SK-N-SH (cell line): ENCODE measurements at regions not wholly inside any gene's neighbourhood (a gene's known extent, or its start where the extent isn't known, plus 50 kb on each side); places are given as distances from the start of the nearest gene placed in this dataset.

ENCODE experiments used
- CTCF ChIA-PET: fragments of 300-600, 350-600 bp; formaldehyde crosslinking; extraction: SDS; loops from one replicate; lab custom pipeline; 2021; lab: Yijun Ruan, JAX
- POLR2A ChIA-PET: fragments of 350-600 bp; sonication (Branson Sonifier 250); formaldehyde crosslinking; extraction: SDS; loops from one replicate; lab custom pipeline; 2020; ENCODE audit warnings: antibody characterized with exemption, inconsistent platforms; lab: Yijun Ruan, JAX
- DNase-seq: peaks from one replicate; pipeline ENCODE4 v3.0.0; 2012
- H2AFZ ChIP-seq: fragments of 200-600 bp; sonication (generic); 2 replicates; pipeline ENCODE4 v1.8.1; 2016; ENCODE audit warnings: antibody characterized with exemption, mild to moderate bottlenecking, low read depth
- H3F3A ChIP-seq: fragments of 200-600 bp; sonication (generic); replicated peaks from 2 replicates; pipeline ENCODE3; 2016; ENCODE audit warnings: antibody characterized with exemption, mild to moderate bottlenecking; ENCODE audit not compliant: insufficient read depth
- H3K27ac ChIP-seq, 2 experiments: fragments of 200-500 bp in 1 of 2; fragments of 200-600 bp in 1 of 2; sonication (Bioruptor generic) in 1 of 2; sonication (generic), shearing (Covaris generic) in 1 of 2; 2 replicates each; pipeline versions ENCODE4 v1.5.1 to v1.6.1; 2014 to 2016; ENCODE audit warnings: low read depth in 2 of 2, inconsistent platforms in 1 of 2, low read length in 1 of 2, mild to moderate bottlenecking in 1 of 2, mixed read lengths in 1 of 2
- H3K27me3 ChIP-seq: fragments of 200-600 bp; sonication (generic), shearing (Covaris generic); 2 replicates; pipeline ENCODE4 v1.6.1; 2016; ENCODE audit warnings: mixed run types; ENCODE audit not compliant: insufficient read depth
- H3K36me3 ChIP-seq, 2 experiments: fragments of 200-500 bp in 1 of 2; fragments of 200-600 bp in 1 of 2; sonication (Bioruptor generic) in 1 of 2; sonication (generic) in 1 of 2; replicated peaks in 1 of 2; 2 replicates each; pipeline versions ENCODE3 to v1.5.1; 2014 to 2016; ENCODE audit warnings: low read length in 1 of 2, mild to moderate bottlenecking in 1 of 2; ENCODE audit not compliant: insufficient read depth in 2 of 2, control insufficient read depth in 1 of 2
- H3K4me1 ChIP-seq, 2 experiments: fragments of 200-500 bp in 1 of 2; fragments of 200-600 bp in 1 of 2; sonication (Bioruptor generic) in 1 of 2; sonication (generic), shearing (Covaris generic) in 1 of 2; 2 replicates each; pipeline versions ENCODE4 v1.5.1 to v1.6.1; 2014 to 2016; ENCODE audit warnings: low read depth in 1 of 2, low read length in 1 of 2, mixed run types in 1 of 2; ENCODE audit not compliant: insufficient read depth in 2 of 2, control insufficient read depth in 1 of 2
- H3K4me2 ChIP-seq: fragments of 200-600 bp; sonication (generic), shearing (Covaris generic); 2 replicates; pipeline ENCODE4 v1.6.1; 2017; ENCODE audit warnings: mixed run types
- H3K4me3 ChIP-seq, 2 experiments: fragments of 200-500 bp in 1 of 2; fragments of 200-600 bp in 1 of 2; sonication (Bioruptor generic) in 1 of 2; sonication (generic), shearing (Covaris generic) in 1 of 2; 2 replicates each; pipeline versions ENCODE4 v1.5.1 to v1.8.1; 2014 to 2016; ENCODE audit warnings: low read depth in 2 of 2, inconsistent platforms in 1 of 2, low read length in 1 of 2, mild to moderate bottlenecking in 1 of 2, mixed read lengths in 1 of 2, moderate library complexity in 1 of 2
- H3K79me2 ChIP-seq: fragments of 200-600 bp; sonication (generic); 2 replicates; pipeline ENCODE4 v1.8.1; 2017; ENCODE audit warnings: mild to moderate bottlenecking; ENCODE audit not compliant: insufficient read depth
- H3K9ac ChIP-seq: fragments of 200-600 bp; sonication (generic); 2 replicates; pipeline ENCODE4 v1.6.1; 2017; ENCODE audit warnings: mixed run types
- H3K9me2 ChIP-seq: fragments of 200-600 bp; sonication (generic); 2 replicates; pipeline ENCODE4 v1.6.1; 2017; ENCODE audit warnings: mixed run types
- H3K9me3 ChIP-seq: fragments of 200-600 bp; sonication (generic); 2 replicates; pipeline ENCODE4 v1.6.1; 2017; ENCODE audit warnings: mixed run types, mild to moderate bottlenecking, moderate library complexity
- H4K20me1 ChIP-seq: fragments of 200-600 bp; sonication (generic); 2 replicates; pipeline ENCODE4 v1.6.1; 2017; ENCODE audit warnings: mild to moderate bottlenecking, mixed run types; ENCODE audit not compliant: insufficient read depth
- CHD2 ChIP-seq: fragments of 150-350 bp; IDR thresholded peaks from 2 replicates; pipeline ENCODE4 v1.6.1; 2018; ENCODE audit warnings: low read length; ENCODE audit not compliant: partially characterized antibody
- ELF1 ChIP-seq: IDR thresholded peaks from 2 replicates; pipeline ENCODE4 v1.4.0; 2012
- FOXM1 ChIP-seq: IDR thresholded peaks from 2 replicates; pipeline ENCODE4 v1.4.0; 2012; ENCODE audit warnings: low read depth, mild to moderate bottlenecking
- GABPA ChIP-seq: IDR thresholded peaks from 2 replicates; pipeline ENCODE4 v1.4.0; 2012; ENCODE audit warnings: low read depth, mild to moderate bottlenecking
- MXI1 ChIP-seq: IDR thresholded peaks from 2 replicates; pipeline ENCODE4 v1.6.1; 2012; ENCODE audit warnings: mild to moderate bottlenecking, low read depth, low read length, improper control_type of control experiment
- NRF1 ChIP-seq: IDR thresholded peaks from 2 replicates; pipeline ENCODE4 v1.6.1; 2012; ENCODE audit warnings: low read depth, mild to moderate bottlenecking, low read length
- RAD21 ChIP-seq: IDR thresholded peaks from 2 replicates; pipeline ENCODE4 v1.6.1; 2012; ENCODE audit warnings: mild to moderate bottlenecking, low read length
- SIN3A ChIP-seq: IDR thresholded peaks from 2 replicates; pipeline ENCODE4 v1.6.1; 2012; ENCODE audit warnings: low read depth, mild to moderate bottlenecking, low read length, moderate library complexity, borderline replicate concordance
- TCF12 ChIP-seq: IDR thresholded peaks from 2 replicates; pipeline ENCODE4 v1.4.0; 2012
- TEAD4 ChIP-seq: IDR thresholded peaks from 2 replicates; pipeline ENCODE4 v1.4.0; 2012; ENCODE audit warnings: mild to moderate bottlenecking, borderline replicate concordance; ENCODE audit not compliant: insufficient read depth
- YY1 ChIP-seq: IDR thresholded peaks from 2 replicates; pipeline ENCODE4 v1.4.0; 2012; ENCODE audit warnings: low read depth, mild to moderate bottlenecking
- WGBS: methylation state at CpG from one replicate; pipeline ENCODE4 v1.1.6; 2017; ENCODE audit warnings: low lambda C conversion rate; 5-methylcytosine and 5-hydroxymethylcytosine counted together
- TF ChIP-seq, protein P1 (sequence below): fragments of 200-600 bp; sonication (generic); IDR thresholded peaks from 2 replicates; pipeline ENCODE4 v1.6.1; 2017; ENCODE audit warnings: antibody characterized with exemption, mild to moderate bottlenecking, moderate library complexity
- TF ChIP-seq, protein P2 (sequence below): IDR thresholded peaks from 2 replicates; pipeline ENCODE4 v1.4.0; 2012; ENCODE audit warnings: low read depth, borderline replicate concordance
- TF ChIP-seq, protein P3 (sequence below): IDR thresholded peaks from 2 replicates; pipeline ENCODE4; 2012
- TF ChIP-seq, protein P4 (sequence below): fragments of 150-350 bp; IDR thresholded peaks from 2 replicates; pipeline ENCODE4 v1.6.1; 2016; ENCODE audit warnings: mild to moderate bottlenecking, low read depth, low read length
- TF ChIP-seq, protein P5 (sequence below): IDR thresholded peaks from 2 replicates; pipeline ENCODE4 v1.4.0; 2012; ENCODE audit warnings: low read depth, borderline replicate concordance
- TF ChIP-seq, protein P6 (sequence below): IDR thresholded peaks from 2 replicates; pipeline ENCODE4 v1.4.0; 2012; ENCODE audit warnings: low read depth

DNA sequence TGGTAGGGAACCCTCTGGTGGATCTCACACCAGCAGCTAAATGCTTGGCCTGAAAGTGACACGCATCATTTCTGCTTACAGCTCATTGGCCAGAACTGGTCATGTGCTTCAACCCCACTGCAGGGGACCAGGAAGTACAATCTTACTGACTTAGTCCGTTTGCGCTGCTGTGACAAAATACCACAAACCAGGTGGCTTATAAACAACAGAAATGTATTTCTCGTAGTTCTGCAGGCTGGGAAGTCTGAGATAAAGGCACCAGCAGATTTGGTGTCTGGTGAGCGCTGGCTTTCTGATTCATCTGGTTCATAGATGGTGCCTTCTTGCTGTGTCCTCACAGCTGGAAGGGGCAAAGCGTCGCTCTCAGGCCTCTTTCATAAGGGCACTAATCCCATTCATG, 77.4 kb upstream of the SELENOK start (continued):
- TF ChIP-seq ELF1 (no peak), FOXM1 (no peak), YY1 (no peak), TEAD4 (no peak), SIN3A (no peak), NRF1 (no peak)

DNA sequence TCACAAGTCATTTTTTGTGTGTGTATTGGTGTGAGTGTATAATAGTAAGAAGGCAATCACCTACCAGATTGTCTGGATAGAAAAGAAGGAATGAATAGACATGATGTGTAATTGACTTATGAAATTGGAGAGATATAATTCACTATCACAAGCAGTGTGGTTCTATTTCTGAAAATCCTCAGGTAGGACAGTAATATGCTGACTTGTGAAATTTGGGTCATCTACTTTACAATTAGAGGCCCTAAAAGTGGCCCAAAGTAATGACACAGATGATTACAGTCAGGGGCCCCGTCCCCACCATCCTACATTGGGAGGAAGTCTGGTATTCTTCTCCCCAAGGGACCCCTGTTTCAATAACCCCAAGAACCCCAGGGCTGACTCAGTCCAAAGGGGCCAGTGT, 73.6 kb upstream of the SELENOK start:
- Histone ChIP-seq H3K9ac (no peak overlapping the region), H3K9me2 (no peaks in the 10 kb centered on the region), H3K36me3 (no peaks in the 10 kb centered on the region), H3K4me1 (no peaks in the 10 kb centered on the region), H3K79me2 (no peaks in the 10 kb centered on the region), H4K20me1 (no peaks in the 10 kb centered on the region), H3K4me2 (no peak overlapping the region), H3K9me3 (no peaks in the 10 kb centered on the region), H3F3A (no peaks in the 10 kb centered on the region), H3K27ac (no peak overlapping the region), H3K4me3 (no peak overlapping the region), H3K27me3 (no peaks in the 10 kb centered on the region), H2AFZ (no peak overlapping the region)
- ChIA-PET POLR2A (no interaction called here), CTCF (no interaction called here)
- no peak for TF ChIP-seq GABPA
- TF ChIP-seq, protein P1, sequence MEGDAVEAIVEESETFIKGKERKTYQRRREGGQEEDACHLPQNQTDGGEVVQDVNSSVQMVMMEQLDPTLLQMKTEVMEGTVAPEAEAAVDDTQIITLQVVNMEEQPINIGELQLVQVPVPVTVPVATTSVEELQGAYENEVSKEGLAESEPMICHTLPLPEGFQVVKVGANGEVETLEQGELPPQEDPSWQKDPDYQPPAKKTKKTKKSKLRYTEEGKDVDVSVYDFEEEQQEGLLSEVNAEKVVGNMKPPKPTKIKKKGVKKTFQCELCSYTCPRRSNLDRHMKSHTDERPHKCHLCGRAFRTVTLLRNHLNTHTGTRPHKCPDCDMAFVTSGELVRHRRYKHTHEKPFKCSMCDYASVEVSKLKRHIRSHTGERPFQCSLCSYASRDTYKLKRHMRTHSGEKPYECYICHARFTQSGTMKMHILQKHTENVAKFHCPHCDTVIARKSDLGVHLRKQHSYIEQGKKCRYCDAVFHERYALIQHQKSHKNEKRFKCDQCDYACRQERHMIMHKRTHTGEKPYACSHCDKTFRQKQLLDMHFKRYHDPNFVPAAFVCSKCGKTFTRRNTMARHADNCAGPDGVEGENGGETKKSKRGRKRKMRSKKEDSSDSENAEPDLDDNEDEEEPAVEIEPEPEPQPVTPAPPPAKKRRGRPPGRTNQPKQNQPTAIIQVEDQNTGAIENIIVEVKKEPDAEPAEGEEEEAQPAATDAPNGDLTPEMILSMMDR, result no peak
- TF ChIP-seq RAD21, result no peak
- TF ChIP-seq TCF12, result no peak
- TF ChIP-seq, protein P2, sequence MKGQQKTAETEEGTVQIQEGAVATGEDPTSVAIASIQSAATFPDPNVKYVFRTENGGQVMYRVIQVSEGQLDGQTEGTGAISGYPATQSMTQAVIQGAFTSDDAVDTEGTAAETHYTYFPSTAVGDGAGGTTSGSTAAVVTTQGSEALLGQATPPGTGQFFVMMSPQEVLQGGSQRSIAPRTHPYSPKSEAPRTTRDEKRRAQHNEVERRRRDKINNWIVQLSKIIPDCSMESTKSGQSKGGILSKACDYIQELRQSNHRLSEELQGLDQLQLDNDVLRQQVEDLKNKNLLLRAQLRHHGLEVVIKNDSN, result no peak
- TF ChIP-seq SIN3A, result no peak
- no peak for TF ChIP-seq CHD2
- 0% methylated on average over 1 of the region's 1 CpG for WGBS
- no peak for DNase-seq

DNA sequence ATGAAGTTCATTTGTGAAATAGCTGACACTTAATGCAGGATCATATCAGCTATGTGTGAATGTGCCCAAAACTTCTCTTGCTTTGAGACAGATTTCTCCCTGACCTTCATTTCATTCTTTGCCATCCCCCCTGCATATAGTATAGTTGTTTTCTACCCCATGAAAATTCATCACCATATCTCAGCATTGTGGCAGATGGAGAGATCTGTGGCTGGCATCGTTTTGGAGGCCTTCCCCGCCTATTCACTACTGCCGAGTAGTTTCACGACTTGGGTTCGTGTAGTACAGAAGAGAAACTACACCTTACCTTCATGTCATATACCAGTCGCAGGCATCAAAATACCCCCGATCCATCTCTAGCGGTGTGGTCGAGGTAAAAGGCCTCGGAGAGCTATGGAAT, 66.2 kb upstream of the SELENOK start:
- 64% methylated on average over 10 of the region's 10 CpGs for WGBS
- Histone ChIP-seq H3K79me2 (no peaks in the 10 kb centered on the region), H4K20me1 (no peaks in the 10 kb centered on the region), H3K27me3 (no peaks in the 10 kb centered on the region; the same call in 1 of the 2 replicates), H3K27ac (no peak overlapping the region), H3K36me3 (no peaks in the 10 kb centered on the region), H3K4me3 (no peak overlapping the region), H3K4me1 (no peaks in the 10 kb centered on the region), H3K9me2 (no peaks in the 10 kb centered on the region), H3F3A (no peaks in the 10 kb centered on the region), H3K9me3 (no peaks in the 10 kb centered on the region), H3K9ac (no peak overlapping the region), H3K4me2 (no peak overlapping the region), H2AFZ (no peak overlapping the region)
- ChIA-PET POLR2A (no interaction called here), CTCF (interaction anchor here (3.6 kb wide), 1 partner anchor 19 kb away, joined by 19 read pairs; no protein-coding TSS in a partner anchor)
- DNase-seq, result no peak
- TF ChIP-seq, protein P3, sequence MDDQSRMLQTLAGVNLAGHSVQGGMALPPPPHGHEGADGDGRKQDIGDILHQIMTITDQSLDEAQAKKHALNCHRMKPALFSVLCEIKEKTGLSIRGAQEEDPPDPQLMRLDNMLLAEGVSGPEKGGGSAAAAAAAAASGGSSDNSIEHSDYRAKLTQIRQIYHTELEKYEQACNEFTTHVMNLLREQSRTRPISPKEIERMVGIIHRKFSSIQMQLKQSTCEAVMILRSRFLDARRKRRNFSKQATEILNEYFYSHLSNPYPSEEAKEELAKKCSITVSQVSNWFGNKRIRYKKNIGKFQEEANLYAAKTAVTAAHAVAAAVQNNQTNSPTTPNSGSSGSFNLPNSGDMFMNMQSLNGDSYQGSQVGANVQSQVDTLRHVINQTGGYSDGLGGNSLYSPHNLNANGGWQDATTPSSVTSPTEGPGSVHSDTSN, result no peak
- no peak for TF ChIP-seq SIN3A
- TF ChIP-seq, protein P4, sequence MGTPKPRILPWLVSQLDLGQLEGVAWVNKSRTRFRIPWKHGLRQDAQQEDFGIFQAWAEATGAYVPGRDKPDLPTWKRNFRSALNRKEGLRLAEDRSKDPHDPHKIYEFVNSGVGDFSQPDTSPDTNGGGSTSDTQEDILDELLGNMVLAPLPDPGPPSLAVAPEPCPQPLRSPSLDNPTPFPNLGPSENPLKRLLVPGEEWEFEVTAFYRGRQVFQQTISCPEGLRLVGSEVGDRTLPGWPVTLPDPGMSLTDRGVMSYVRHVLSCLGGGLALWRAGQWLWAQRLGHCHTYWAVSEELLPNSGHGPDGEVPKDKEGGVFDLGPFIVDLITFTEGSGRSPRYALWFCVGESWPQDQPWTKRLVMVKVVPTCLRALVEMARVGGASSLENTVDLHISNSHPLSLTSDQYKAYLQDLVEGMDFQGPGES, result no peak
- TF ChIP-seq CHD2, result no peak
- TF ChIP-seq, protein P5, sequence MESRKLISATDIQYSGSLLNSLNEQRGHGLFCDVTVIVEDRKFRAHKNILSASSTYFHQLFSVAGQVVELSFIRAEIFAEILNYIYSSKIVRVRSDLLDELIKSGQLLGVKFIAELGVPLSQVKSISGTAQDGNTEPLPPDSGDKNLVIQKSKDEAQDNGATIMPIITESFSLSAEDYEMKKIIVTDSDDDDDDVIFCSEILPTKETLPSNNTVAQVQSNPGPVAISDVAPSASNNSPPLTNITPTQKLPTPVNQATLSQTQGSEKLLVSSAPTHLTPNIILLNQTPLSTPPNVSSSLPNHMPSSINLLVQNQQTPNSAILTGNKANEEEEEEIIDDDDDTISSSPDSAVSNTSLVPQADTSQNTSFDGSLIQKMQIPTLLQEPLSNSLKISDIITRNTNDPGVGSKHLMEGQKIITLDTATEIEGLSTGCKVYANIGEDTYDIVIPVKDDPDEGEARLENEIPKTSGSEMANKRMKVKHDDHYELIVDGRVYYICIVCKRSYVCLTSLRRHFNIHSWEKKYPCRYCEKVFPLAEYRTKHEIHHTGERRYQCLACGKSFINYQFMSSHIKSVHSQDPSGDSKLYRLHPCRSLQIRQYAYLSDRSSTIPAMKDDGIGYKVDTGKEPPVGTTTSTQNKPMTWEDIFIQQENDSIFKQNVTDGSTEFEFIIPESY, result no peak
- TF ChIP-seq, protein P6, sequence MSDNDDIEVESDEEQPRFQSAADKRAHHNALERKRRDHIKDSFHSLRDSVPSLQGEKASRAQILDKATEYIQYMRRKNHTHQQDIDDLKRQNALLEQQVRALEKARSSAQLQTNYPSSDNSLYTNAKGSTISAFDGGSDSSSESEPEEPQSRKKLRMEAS, result no peak
- no peak for TF ChIP-seq MXI1
- no peak for TF ChIP-seq TEAD4
